AG04449 (cell line): ENCODE measurements at regions not wholly inside any gene's neighbourhood (a gene's known extent, or its start where the extent isn't known, plus 50 kb on each side); places are given as distances from the start of the nearest gene placed in this dataset.

Source experiments
- CTCF ChIA-PET: fragments of 350-600 bp; formaldehyde crosslinking; extraction: SDS; loops from one replicate; lab custom pipeline; 2021; ENCODE audit warnings: antibody characterized with exemption; lab: Yijun Ruan, JAX
- POLR2A ChIA-PET: fragments of 400-600, 350-600 bp; formaldehyde crosslinking; extraction: SDS; loops from one replicate; lab custom pipeline; 2020; ENCODE audit warnings: antibody characterized with exemption, inconsistent platforms; lab: Yijun Ruan, JAX
- DNase-seq: peaks from one replicate; pipeline ENCODE4 v3.0.0-alpha.2; 2010; ENCODE audit warnings: low read depth, low spot score
- H3K4me3 ChIP-seq: 2 replicates; pipeline ENCODE4 v1.5.1; 2011; ENCODE audit warnings: low read depth, mild to moderate bottlenecking, control low read depth, low read length
- CTCF ChIP-seq: IDR thresholded peaks from one replicate; pipeline ENCODE4 v1.5.1; 2011; ENCODE audit warnings: mild to moderate bottlenecking, moderate library complexity, low read length, control low read depth, inconsistent platforms; ENCODE audit not compliant: insufficient read depth; ENCODE audit errors: missing control alignments

GRCh38 chr15:98311566-98312188 lies 336.7 kb upstream of the IGF1R start:
- peak; percentile 65 for TF ChIP-seq CTCF
- H3K4me3 ChIP-seq = no peak overlapping the region
- peak; percentile 7 for DNase-seq
- ChIA-PET POLR2A (no interaction called here), CTCF (interaction anchor here (0.7 to 4.1 kb wide), 25 partner anchors 8 to 119 kb away, joined by 3 to 112 read pairs (median 4); no protein-coding TSS in a partner anchor)

GRCh38 chr15:98312913-98313312 lies 335.4 kb upstream of the IGF1R start:
- no peak for TF ChIP-seq CTCF
- ChIA-PET CTCF (interaction anchor here (1.3 to 4.1 kb wide), 5 partner anchors 12 to 116 kb away, joined by 3 to 112 read pairs (median 15); no protein-coding TSS in a partner anchor), POLR2A (no interaction called here)
- H3K4me3 ChIP-seq = no peak overlapping the region
- DNase-seq = no peak

GRCh38 chr15:98315971-98316370 lies 332.4 kb upstream of the IGF1R start:
- ChIA-PET CTCF (interaction anchor here (1.8 kb wide), 1 partner anchor 106 kb away, joined by 7 read pairs; no protein-coding TSS in a partner anchor), POLR2A (no interaction called here)
- no peak overlapping the region for H3K4me3 ChIP-seq
- no peak for TF ChIP-seq CTCF
- DNase-seq = no peak

GRCh38 chr15:98321896-98322295 lies 326.4 kb upstream of the IGF1R start:
- CTCF ChIA-PET = interaction anchor here (1.2 kb wide), 1 partner anchor 11 kb away, joined by 5 read pairs; no protein-coding TSS in a partner anchor
- POLR2A ChIA-PET = no interaction called here

GRCh38 chr15:98322581-98322980 lies 325.8 kb upstream of the IGF1R start:
- no peak for TF ChIP-seq CTCF
- POLR2A ChIA-PET = no interaction called here
- CTCF ChIA-PET = interaction anchor here (1.2 kb wide), 1 partner anchor 11 kb away, joined by 5 read pairs; no protein-coding TSS in a partner anchor
- no peak for DNase-seq
- no peak overlapping the region for H3K4me3 ChIP-seq

More at GRCh38 chr15:98321896-98322295, 326.4 kb upstream of the IGF1R start:
- no peak for TF ChIP-seq CTCF
- no peak for DNase-seq
- H3K4me3 ChIP-seq = no peak overlapping the region

GRCh38 chr15:98324341-98324970 lies 323.9 kb upstream of the IGF1R start:
- TF ChIP-seq CTCF = no peak
- no peak for DNase-seq
- H3K4me3 ChIP-seq = no peak overlapping the region
- ChIA-PET CTCF (interaction anchor here (1.1 kb wide), 1 partner anchor 12 kb away, joined by 6 read pairs; no protein-coding TSS in a partner anchor), POLR2A (no interaction called here)
